HL-60 (cell line): ENCODE measurements at regions not wholly inside any gene's neighbourhood (a gene's known extent, or its start where the extent isn't known, plus 50 kb on each side); places are given as distances from the start of the nearest gene placed in this dataset.

Experiments
- CTCF ChIP-seq: IDR thresholded peaks from one replicate; pipeline ENCODE4 v1.5.1; 2011; ENCODE audit warnings: low read length, control low read depth, inconsistent platforms; ENCODE audit not compliant: insufficient read depth
- GABPA ChIP-seq: IDR thresholded peaks from 2 replicates; pipeline ENCODE4 v1.6.1; 2012; ENCODE audit warnings: low read depth
- POLR2AphosphoS5 ChIP-seq: IDR thresholded peaks from 2 replicates; pipeline ENCODE4 v1.6.1; 2012; ENCODE audit warnings: low read depth
- SPI1 ChIP-seq: IDR thresholded peaks from 2 replicates; pipeline ENCODE4 v1.6.1; 2012; ENCODE audit warnings: low read depth, mild to moderate bottlenecking, borderline replicate concordance
- TF ChIP-seq, protein P1 (sequence below): IDR thresholded peaks from 2 replicates; pipeline ENCODE4 v1.6.1; 2012; ENCODE audit warnings: low read depth; ENCODE audit not compliant: insufficient replicate concordance

DNA sequence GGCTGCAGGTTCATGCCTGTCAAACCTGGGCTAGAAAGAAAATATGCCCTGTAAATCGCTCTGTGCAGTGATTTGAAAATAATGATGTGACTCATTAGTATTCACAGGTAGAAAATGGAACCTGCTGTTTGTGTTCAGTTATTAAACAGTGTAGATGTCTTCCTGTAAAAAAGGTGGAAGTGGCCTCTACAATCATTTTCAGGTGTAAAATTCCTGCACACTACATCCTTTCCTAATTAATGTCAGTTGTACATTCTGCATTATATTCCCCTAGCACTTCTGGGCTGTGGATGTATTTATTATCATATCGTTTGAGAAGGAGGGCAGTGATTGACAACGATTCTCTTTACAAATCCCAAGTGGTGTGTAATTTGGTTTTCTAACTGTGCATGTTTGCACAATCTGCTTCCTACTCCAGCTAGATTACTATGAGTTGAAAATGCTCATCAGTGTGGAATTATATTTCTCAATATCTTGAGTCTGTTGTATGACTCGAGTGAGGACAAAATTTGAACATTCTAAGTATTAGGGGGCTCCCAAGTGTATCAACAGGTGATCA lies 454.0 kb upstream of the DDI1 start:
- TF ChIP-seq POLR2AphosphoS5 (no peak), CTCF (no peak), SPI1 (no peak), GABPA (no peak)
- TF ChIP-seq, protein P1, sequence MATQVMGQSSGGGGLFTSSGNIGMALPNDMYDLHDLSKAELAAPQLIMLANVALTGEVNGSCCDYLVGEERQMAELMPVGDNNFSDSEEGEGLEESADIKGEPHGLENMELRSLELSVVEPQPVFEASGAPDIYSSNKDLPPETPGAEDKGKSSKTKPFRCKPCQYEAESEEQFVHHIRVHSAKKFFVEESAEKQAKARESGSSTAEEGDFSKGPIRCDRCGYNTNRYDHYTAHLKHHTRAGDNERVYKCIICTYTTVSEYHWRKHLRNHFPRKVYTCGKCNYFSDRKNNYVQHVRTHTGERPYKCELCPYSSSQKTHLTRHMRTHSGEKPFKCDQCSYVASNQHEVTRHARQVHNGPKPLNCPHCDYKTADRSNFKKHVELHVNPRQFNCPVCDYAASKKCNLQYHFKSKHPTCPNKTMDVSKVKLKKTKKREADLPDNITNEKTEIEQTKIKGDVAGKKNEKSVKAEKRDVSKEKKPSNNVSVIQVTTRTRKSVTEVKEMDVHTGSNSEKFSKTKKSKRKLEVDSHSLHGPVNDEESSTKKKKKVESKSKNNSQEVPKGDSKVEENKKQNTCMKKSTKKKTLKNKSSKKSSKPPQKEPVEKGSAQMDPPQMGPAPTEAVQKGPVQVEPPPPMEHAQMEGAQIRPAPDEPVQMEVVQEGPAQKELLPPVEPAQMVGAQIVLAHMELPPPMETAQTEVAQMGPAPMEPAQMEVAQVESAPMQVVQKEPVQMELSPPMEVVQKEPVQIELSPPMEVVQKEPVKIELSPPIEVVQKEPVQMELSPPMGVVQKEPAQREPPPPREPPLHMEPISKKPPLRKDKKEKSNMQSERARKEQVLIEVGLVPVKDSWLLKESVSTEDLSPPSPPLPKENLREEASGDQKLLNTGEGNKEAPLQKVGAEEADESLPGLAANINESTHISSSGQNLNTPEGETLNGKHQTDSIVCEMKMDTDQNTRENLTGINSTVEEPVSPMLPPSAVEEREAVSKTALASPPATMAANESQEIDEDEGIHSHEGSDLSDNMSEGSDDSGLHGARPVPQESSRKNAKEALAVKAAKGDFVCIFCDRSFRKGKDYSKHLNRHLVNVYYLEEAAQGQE = no peak
